Body of pancreas (tissue), 4 donors: ENCODE measurements at regions not wholly inside any gene's neighbourhood (a gene's known extent, or its start where the extent isn't known, plus 50 kb on each side); places are given as distances from the start of the nearest gene placed in this dataset.

Experiments used
- POLR2A ChIP-seq, 3 donors: fragments of 450-650 bp; IDR thresholded peaks; one replicate each; pipeline ENCODE4 v1.6.1; 2016; ENCODE audit warnings: antibody characterized with exemption in 3 of 3, mild to moderate bottlenecking in 2 of 3
- TF ChIP-seq, protein P1 (sequence below), 7 experiments: fragments of 450-650 bp in 4 of 7; fragments of 200-600 bp in 3 of 7; sonication (generic) in 3 of 7; IDR thresholded peaks; one replicate each; pipeline ENCODE4 v1.5.1; 2016 to 2019; ENCODE audit warnings: antibody characterized with exemption in 7 of 7

DNA sequence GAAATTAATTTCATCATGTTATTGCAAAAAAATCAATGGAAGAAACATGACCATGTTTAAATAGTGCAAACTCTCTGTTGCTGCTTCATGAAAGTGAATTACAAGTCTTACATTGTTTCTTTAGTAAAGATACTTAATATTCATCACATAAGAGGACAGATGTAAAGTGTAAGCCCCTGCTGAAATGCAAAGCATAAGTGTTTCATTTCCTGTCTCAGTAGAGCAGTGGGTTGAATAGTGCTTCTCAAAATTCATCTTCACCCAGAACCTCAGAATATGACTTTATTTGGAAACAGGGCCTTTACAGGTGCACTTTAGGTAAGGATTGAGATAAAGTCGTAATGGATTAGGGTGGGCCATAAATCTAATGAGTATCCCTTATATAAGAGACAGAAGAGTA, 738.4 kb upstream of the RGS18 start:
- TF ChIP-seq, protein P1, sequence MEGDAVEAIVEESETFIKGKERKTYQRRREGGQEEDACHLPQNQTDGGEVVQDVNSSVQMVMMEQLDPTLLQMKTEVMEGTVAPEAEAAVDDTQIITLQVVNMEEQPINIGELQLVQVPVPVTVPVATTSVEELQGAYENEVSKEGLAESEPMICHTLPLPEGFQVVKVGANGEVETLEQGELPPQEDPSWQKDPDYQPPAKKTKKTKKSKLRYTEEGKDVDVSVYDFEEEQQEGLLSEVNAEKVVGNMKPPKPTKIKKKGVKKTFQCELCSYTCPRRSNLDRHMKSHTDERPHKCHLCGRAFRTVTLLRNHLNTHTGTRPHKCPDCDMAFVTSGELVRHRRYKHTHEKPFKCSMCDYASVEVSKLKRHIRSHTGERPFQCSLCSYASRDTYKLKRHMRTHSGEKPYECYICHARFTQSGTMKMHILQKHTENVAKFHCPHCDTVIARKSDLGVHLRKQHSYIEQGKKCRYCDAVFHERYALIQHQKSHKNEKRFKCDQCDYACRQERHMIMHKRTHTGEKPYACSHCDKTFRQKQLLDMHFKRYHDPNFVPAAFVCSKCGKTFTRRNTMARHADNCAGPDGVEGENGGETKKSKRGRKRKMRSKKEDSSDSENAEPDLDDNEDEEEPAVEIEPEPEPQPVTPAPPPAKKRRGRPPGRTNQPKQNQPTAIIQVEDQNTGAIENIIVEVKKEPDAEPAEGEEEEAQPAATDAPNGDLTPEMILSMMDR (IDR thresholded peaks at IDR 0.05) = no peak
- TF ChIP-seq POLR2A (IDR thresholded peaks at IDR 0.05) = no peak
